K562 (cell line): ENCODE measurements at regions not wholly inside any gene's neighbourhood (a gene's known extent, or its start where the extent isn't known, plus 50 kb on each side); places are given as distances from the start of the nearest gene placed in this dataset.

Experiments used
- ATAC-seq: fragments of 200-7000 bp; cut with Tn5 transposase; 3 replicates; pipeline ENCODE4 v1.9.1; 2020; ENCODE audit warnings: moderate library complexity
- BruUV-seq: library from RNA; stranded (reverse); fragments of 400-500 nt; replicated peaks from 2 replicates; lab custom pipeline; 2021; lab: Mats Ljungman, UMichigan
- CTCF ChIA-PET: fragments of 300-600 bp; formaldehyde crosslinking; extraction: SDS; loops from one replicate; lab custom pipeline; 2021; ENCODE audit warnings: low intra/inter-chr PET ratio; lab: Yijun Ruan, JAX
- POLR2A ChIA-PET: fragments of 300-600, 350-650 bp; sonication (Branson Sonifier 250); formaldehyde crosslinking; extraction: SDS; loops from one replicate; lab custom pipeline; 2021; ENCODE audit warnings: antibody characterized with exemption, inconsistent platforms; lab: Yijun Ruan, JAX
- DNase-seq, 4 experiments: peaks; one replicate each; pipeline versions ENCODE4 v3.0.0 to v3.0.0-alpha.2; 2011 to 2018; ENCODE audit warnings: low spot score in 3 of 4, mixed read lengths in 3 of 4; ENCODE audit errors: extremely low read depth in 1 of 4
- FAIRE-seq: peaks from 2 replicates; lab custom pipeline; 2011; peaks lifted over from hg19 to GRCh38; lab: Jason Lieb, UNC
- H2AFZ ChIP-seq: 2 replicates; pipeline ENCODE4 v1.6.0; 2011; ENCODE audit warnings: low read depth, low read length, control low read depth, inconsistent platforms
- H3K27ac ChIP-seq: fragments of 200-600 bp; 3 replicates; pipeline ENCODE4 v1.8.0; 2011; ENCODE audit warnings: low read depth, mild to moderate bottlenecking, control low read depth, inconsistent platforms, low read length, moderate library complexity, mixed read lengths; ENCODE audit errors: extremely low read depth
- H3K27me3 ChIP-seq, 2 experiments: fragments of 300-600 bp in 1 of 2; 2 replicates in 1 of 2; 3 replicates in 1 of 2; pipeline versions ENCODE4 v1.6.0 to v1.8.0; 2011; ENCODE audit warnings: inconsistent platforms in 2 of 2, low read length in 2 of 2, mild to moderate bottlenecking in 1 of 2, mixed read lengths in 1 of 2, moderate library complexity in 1 of 2; ENCODE audit not compliant: control insufficient read depth in 2 of 2, insufficient read depth in 2 of 2
- H3K36me3 ChIP-seq: fragments of 300-600 bp; 3 replicates; pipeline ENCODE4 v1.8.0; 2011; ENCODE audit warnings: mild to moderate bottlenecking, low read length, inconsistent platforms; ENCODE audit not compliant: control insufficient read depth, insufficient read depth
- H3K4me1 ChIP-seq, 2 experiments: fragments of 200-600 bp in 1 of 2; replicated peaks in 1 of 2; 2 replicates in 1 of 2; 3 replicates in 1 of 2; pipeline versions ENCODE4 v1.5.1 to v1.8.0; 2011; ENCODE audit warnings: inconsistent platforms in 2 of 2, low read length in 2 of 2, mild to moderate bottlenecking in 1 of 2, mixed read lengths in 1 of 2, moderate library complexity in 1 of 2; ENCODE audit not compliant: control insufficient read depth in 2 of 2, insufficient read depth in 2 of 2
- H3K4me2 ChIP-seq: 2 replicates; pipeline ENCODE4 v1.6.1; 2011; ENCODE audit warnings: low read length, control low read depth, inconsistent platforms, mixed read lengths; ENCODE audit not compliant: insufficient read depth
- H3K4me3 ChIP-seq: fragments of 200-600 bp; sonication (generic), shearing (Covaris generic); 2 replicates; pipeline ENCODE4 v1.5.1; 2016; ENCODE audit warnings: control low read depth, inconsistent platforms
- H3K79me2 ChIP-seq: fragments of 200-600 bp; 3 replicates; pipeline ENCODE4 v1.8.0; 2011; ENCODE audit warnings: low read length, inconsistent platforms; ENCODE audit not compliant: control insufficient read depth, insufficient read depth
- H3K9ac ChIP-seq, 2 experiments: 2 replicates each; pipeline versions ENCODE4 v1.6.0 to v1.6.1; 2011; ENCODE audit warnings: low read depth in 2 of 2, low read length in 2 of 2, control low read depth in 1 of 2, inconsistent platforms in 1 of 2, mild to moderate bottlenecking in 1 of 2, mixed read lengths in 1 of 2; ENCODE audit not compliant: insufficient read depth in 1 of 2
- H3K9me1 ChIP-seq: one replicate; pipeline ENCODE4 v1.6.0; 2011; ENCODE audit warnings: inconsistent platforms, mild to moderate bottlenecking, low read length, moderate library complexity; ENCODE audit not compliant: control insufficient read depth, insufficient read depth
- H3K9me3 ChIP-seq: replicated peaks from 2 replicates; pipeline ENCODE4 v1.5.1; 2011; ENCODE audit warnings: low read depth, low read length, inconsistent platforms; ENCODE audit not compliant: control insufficient read depth, insufficient read depth
- H4K20me1 ChIP-seq: replicated peaks from 2 replicates; pipeline ENCODE4 v1.6.1; 2011; ENCODE audit warnings: low read length, inconsistent platforms, mixed read lengths; ENCODE audit not compliant: control insufficient read depth, insufficient read depth
- GABPB2 ChIP-seq: fragments of 250-450 bp; sonication (Bioruptor Pico); conservative IDR thresholded peaks from 2 replicates; pipeline ENCODE4 v1.5.1; 2021; ENCODE audit warnings: mild to moderate bottlenecking
- KDM2B ChIP-seq: fragments of 250-450 bp; sonication (Bioruptor Pico); IDR thresholded peaks from 2 replicates; pipeline ENCODE4 v1.8.0; 2021; ENCODE audit warnings: mild to moderate bottlenecking, moderate library complexity
- POLR2AphosphoS2 ChIP-seq: IDR thresholded peaks from 2 replicates; pipeline ENCODE4 v1.6.1; 2012; ENCODE audit warnings: low read length, improper control_type of control experiment
- POLR2B ChIP-seq: fragments of 450-650 bp; IDR thresholded peaks from 2 replicates; pipeline ENCODE4 v1.6.1; 2018; ENCODE audit warnings: low read depth; ENCODE audit not compliant: partially characterized antibody
- THRA ChIP-seq: fragments of 450-650 bp; IDR thresholded peaks from 2 replicates; pipeline ENCODE4 v1.6.1; 2017; ENCODE audit warnings: mild to moderate bottlenecking, moderate library complexity
- USF1 ChIP-seq: sonication (generic); formaldehyde crosslinking; IDR thresholded peaks from 2 replicates; pipeline ENCODE4 v1.9.0; 2022; ENCODE audit warnings: mild to moderate bottlenecking, missing genetic modification reagents
- ZNF143 ChIP-seq: sonication (generic); formaldehyde crosslinking; IDR thresholded peaks from 2 replicates; pipeline ENCODE4 v1.9.0; 2022; ENCODE audit warnings: mild to moderate bottlenecking, missing genetic modification reagents
- in situ Hi-C: fragments of 300-500 bp; cut with MboI; formaldehyde crosslinking; loops from 4 replicates; pipeline ENCODE4 v1.15.0; 2018; ENCODE audit warnings: inconsistent platforms, mixed read lengths
- intact Hi-C: fragments of 100-400 bp; cut with micrococcal nuclease; formaldehyde crosslinking; loops from 2 replicates; pipeline ENCODE4 v1.14.2; 2022

- Histone ChIP-seq H3K27me3 (no peaks in the 10 kb centered on the region), H3K4me2 (no peak overlapping the region)
- intact Hi-C loops: no loop called here
These were observed 54.2 kb upstream of the SSBP2 start for GRCh38 chr5:81805086-81805485.

More at GRCh38 chr5:81805086-81805485, 54.2 kb upstream of the SSBP2 start:
- BruUV-seq: no TSS peak
- H3K9ac ChIP-seq: no peak overlapping the region
- ChIA-PET CTCF (interaction anchor here (0.6 kb wide), 1 partner anchor 22 kb away, joined by 3 read pairs; no protein-coding TSS in a partner anchor), POLR2A (no interaction called here)
- no peak overlapping the region for H3K27ac ChIP-seq
- H4K20me1 ChIP-seq: no peaks in the 10 kb centered on the region
- no peaks in the 10 kb centered on the region for H3K9me1 ChIP-seq
- FAIRE-seq (no peak), ATAC-seq (no peak), DNase-seq (no peak)
- in situ Hi-C loops: no loop called here
- H3K79me2 ChIP-seq: no peaks in the 10 kb centered on the region
- H3K9me3 ChIP-seq: no peaks in the 10 kb centered on the region
- H2AFZ ChIP-seq: no peak overlapping the region
- no peaks in the 10 kb centered on the region for H3K4me1 ChIP-seq
- TF ChIP-seq ZNF143 (CRISPR knock-in tag) (no peak), POLR2AphosphoS2 (no peak), GABPB2 (CRISPR knock-in tag) (no peak), USF1 (CRISPR knock-in tag) (no peak), POLR2B (no peak), THRA (no peak), KDM2B (CRISPR knock-in tag) (no peak)
- TF ChIP-seq, all 486 proteins: peak for 0
- no peaks in the 10 kb centered on the region for H3K36me3 ChIP-seq
- no peak overlapping the region for H3K4me3 ChIP-seq
